Glutamatergic neuron (in vitro differentiated cells): ENCODE measurements at regions not wholly inside any gene's neighbourhood (a gene's known extent, or its start where the extent isn't known, plus 50 kb on each side); places are given as distances from the start of the nearest gene placed in this dataset.
A peak's percentile ranks its signal among the peaks of the same experiment; 100 is the strongest.

Experiments
- DNase-seq: peaks from one replicate; pipeline ENCODE4 v3.0.0; 2022
- H3K27ac Mint-ChIP-seq: one replicate; pipeline ENCODE4 v1.8.0; 2020; ENCODE audit warnings: mild to moderate bottlenecking, mixed read lengths, inconsistent platforms; ENCODE audit not compliant: unreplicated experiment
- H3K27me3 Mint-ChIP-seq: one replicate; pipeline ENCODE4 v1.8.0; 2020; ENCODE audit warnings: mild to moderate bottlenecking, moderate library complexity, mixed read lengths, inconsistent platforms; ENCODE audit not compliant: unreplicated experiment
- H3K36me3 Mint-ChIP-seq: one replicate; pipeline ENCODE4 v1.8.0; 2020; ENCODE audit warnings: mild to moderate bottlenecking, mixed read lengths, inconsistent platforms; ENCODE audit not compliant: unreplicated experiment
- H3K4me1 Mint-ChIP-seq: one replicate; pipeline ENCODE4 v1.8.0; 2020; ENCODE audit warnings: mild to moderate bottlenecking, low read depth, mixed read lengths, inconsistent platforms; ENCODE audit not compliant: unreplicated experiment
- H3K4me3 Mint-ChIP-seq: one replicate; pipeline ENCODE4 v1.8.0; 2020; ENCODE audit warnings: mild to moderate bottlenecking, mixed read lengths, inconsistent platforms; ENCODE audit not compliant: unreplicated experiment
- H3K9me3 Mint-ChIP-seq: one replicate; pipeline ENCODE4 v1.8.0; 2020; ENCODE audit warnings: mild to moderate bottlenecking, moderate library complexity, mixed read lengths, inconsistent platforms; ENCODE audit not compliant: unreplicated experiment
- TF ChIP-seq, protein P1 (sequence below): fragments of 200-600 bp; sonication (generic); IDR thresholded peaks from one replicate; pipeline ENCODE4 v1.5.0; 2021; ENCODE audit not compliant: partially characterized antibody, unreplicated experiment

DNA sequence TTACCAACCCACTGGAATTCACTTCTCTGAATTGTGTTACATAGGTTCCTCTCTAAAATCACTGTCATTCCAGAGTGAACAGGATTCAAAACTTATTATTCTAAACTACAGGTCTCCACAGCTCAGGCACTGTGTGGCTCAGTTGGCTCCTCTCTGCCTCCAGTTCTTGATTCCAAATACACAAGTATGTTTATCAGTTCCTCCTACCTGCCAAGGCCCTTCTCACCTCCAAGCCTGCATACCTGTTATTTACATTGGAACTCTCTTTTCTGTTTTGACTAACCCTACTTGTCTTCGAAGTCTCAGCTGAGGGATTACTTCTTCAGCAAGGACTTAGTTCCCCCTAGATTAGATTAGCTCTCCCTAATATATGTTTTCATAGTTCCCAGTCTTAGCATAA lies 397.6 kb upstream of the TMTC1 start:
- no peak for DNase-seq
- Mint-ChIP-seq H3K27me3 (peaks cover 5% of the 10 kb centered on the region), H3K4me3 (no peak overlapping the region), H3K9me3 (peaks cover 1% of the 10 kb centered on the region), H3K4me1 (no peaks in the 10 kb centered on the region), H3K36me3 (no peaks in the 10 kb centered on the region), H3K27ac (no peak overlapping the region)
- TF ChIP-seq, protein P1, sequence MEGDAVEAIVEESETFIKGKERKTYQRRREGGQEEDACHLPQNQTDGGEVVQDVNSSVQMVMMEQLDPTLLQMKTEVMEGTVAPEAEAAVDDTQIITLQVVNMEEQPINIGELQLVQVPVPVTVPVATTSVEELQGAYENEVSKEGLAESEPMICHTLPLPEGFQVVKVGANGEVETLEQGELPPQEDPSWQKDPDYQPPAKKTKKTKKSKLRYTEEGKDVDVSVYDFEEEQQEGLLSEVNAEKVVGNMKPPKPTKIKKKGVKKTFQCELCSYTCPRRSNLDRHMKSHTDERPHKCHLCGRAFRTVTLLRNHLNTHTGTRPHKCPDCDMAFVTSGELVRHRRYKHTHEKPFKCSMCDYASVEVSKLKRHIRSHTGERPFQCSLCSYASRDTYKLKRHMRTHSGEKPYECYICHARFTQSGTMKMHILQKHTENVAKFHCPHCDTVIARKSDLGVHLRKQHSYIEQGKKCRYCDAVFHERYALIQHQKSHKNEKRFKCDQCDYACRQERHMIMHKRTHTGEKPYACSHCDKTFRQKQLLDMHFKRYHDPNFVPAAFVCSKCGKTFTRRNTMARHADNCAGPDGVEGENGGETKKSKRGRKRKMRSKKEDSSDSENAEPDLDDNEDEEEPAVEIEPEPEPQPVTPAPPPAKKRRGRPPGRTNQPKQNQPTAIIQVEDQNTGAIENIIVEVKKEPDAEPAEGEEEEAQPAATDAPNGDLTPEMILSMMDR, result no peak

DNA sequence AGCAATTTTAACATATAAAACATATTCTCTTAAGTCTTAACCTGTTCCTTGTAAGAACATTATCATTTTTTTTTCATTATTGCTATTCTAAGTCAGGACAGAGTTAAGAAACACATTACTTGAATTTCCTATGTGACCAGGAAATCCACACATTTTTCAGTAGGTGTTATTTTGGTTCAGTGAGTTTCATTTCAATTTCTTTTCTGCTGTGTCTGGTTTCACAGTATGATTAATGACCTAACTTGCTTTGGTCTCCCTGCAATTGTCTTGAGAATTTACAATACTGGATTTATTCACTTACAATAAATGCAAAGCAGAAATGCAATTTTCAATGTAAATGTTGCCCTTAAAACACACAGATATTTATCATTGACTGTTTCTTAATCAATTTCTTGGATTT lies 396.9 kb upstream of the TMTC1 start:
- Mint-ChIP-seq H3K4me1 (no peaks in the 10 kb centered on the region), H3K9me3 (peaks cover 1% of the 10 kb centered on the region), H3K27me3 (peaks cover 5% of the 10 kb centered on the region), H3K4me3 (no peak overlapping the region), H3K36me3 (no peaks in the 10 kb centered on the region), H3K27ac (no peak overlapping the region)
- no peak for DNase-seq
- TF ChIP-seq, protein P1, result no peak

DNA sequence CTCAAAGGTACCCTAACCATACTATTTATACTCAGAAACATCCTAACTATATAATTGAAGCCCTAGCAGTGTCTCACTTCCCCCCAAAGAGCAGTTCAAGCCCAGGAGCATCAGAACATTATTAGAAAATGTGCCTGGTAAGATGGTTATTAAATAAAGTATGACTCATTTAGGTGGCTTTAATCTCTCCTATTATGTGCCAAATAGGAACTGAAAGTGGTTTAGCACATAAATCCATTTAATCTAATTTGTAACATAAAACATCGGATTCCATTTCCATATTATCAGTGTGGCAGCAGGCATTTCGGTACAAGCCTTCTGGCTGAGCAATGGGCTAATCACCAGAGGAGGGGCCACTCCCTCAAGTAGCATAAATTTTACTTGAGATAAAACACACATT lies 395.2 kb upstream of the TMTC1 start:
- H3K27me3 Mint-ChIP-seq, result peaks cover 5% of the 10 kb centered on the region
- no peak overlapping the region for H3K4me3 Mint-ChIP-seq
- peaks cover 1% of the 10 kb centered on the region for H3K9me3 Mint-ChIP-seq
- H3K36me3 Mint-ChIP-seq, result no peaks in the 10 kb centered on the region
- TF ChIP-seq, protein P1, result no peak
- H3K4me1 Mint-ChIP-seq, result no peaks in the 10 kb centered on the region
- H3K27ac Mint-ChIP-seq, result no peak overlapping the region
- no peak for DNase-seq

DNA sequence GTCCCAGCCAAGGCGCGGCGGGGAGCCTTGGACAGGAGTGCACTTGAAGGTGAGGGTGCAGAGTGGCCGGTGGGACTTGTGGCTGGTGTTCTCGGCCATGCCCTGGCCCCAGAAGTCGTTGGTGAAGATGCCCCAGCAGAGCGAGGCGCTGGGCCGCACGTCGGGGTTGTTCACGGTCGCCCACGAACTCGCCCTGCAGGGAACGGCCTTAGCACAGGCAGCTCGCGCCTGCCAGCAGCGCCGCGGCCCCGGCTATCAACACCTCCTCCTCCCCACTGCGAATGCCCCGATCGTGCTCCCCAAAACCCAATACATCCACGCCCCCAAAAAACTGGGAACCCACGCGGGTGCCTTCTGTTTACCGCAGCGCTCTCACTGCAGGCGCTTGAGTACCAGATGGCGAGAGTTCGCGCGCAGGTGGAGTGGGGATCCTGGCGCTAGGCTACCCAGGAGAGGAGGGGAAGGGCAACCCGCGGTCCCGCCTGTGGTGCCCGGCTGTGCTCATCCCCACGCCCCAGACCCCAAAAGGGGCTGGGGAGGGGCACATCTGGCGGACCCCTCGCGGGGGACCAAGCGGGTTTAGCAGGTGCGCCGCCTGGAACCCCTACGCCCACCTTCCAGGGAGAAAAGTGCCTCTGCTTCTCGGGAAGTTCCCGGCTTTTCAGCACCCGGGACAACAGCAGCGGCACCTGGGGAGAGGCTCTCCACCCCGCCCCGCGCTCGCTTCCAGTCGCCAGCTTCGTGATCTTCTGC lies 386.3 kb upstream of the TMTC1 start:
- DNase-seq, result peak; percentile 33
- Mint-ChIP-seq H3K27ac (no peak overlapping the region), H3K27me3 (peaks cover 3% of the 10 kb centered on the region), H3K36me3 (no peaks in the 10 kb centered on the region), H3K4me3 (peak overlapping the region; percentile 69), H3K9me3 (peaks cover 2% of the 10 kb centered on the region), H3K4me1 (no peaks in the 10 kb centered on the region)
- TF ChIP-seq, protein P1, result no peak

DNA sequence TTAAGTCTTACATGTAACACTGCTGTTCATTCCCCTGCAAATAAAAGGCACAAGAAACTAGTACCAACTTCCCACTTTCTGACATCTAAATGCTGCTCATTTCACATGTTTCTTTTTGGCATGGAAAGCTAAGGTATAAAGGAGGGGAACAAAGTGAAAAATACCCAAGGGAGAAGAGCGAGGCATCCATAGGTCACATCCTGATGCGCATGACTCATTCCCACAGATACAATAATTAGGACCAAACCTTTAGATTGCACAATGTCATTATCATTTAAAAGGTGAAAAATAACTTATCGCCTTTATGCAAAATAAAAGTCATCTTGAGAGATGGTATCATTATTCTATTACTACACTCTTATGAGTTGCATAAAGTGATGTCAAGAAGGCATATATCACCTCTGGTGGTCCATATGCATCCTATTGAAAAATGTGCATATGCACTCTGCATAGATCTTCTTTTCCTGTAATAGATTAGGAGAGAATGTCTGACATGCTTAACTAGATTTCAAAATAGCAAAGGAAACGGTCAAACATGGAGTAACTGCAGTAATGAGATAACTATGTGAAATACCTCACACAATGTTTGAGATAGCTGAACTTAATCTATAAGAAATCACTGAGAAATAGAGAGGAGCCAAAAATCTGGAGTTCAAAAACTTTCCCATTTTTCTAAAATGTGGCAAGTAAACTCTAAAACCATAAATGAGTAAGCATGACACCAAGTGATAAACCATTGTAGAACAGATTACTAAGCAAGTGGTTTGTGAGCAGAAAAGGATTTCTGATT lies 382.5 kb upstream of the TMTC1 start:
- H3K27me3 Mint-ChIP-seq, result peaks cover 1% of the 10 kb centered on the region
- no peaks in the 10 kb centered on the region for H3K36me3 Mint-ChIP-seq
- H3K4me1 Mint-ChIP-seq, result no peaks in the 10 kb centered on the region
- H3K4me3 Mint-ChIP-seq, result no peak overlapping the region
- DNase-seq, result no peak
- TF ChIP-seq, protein P1, result no peak
- H3K27ac Mint-ChIP-seq, result no peak overlapping the region
- H3K9me3 Mint-ChIP-seq, result peaks cover 2% of the 10 kb centered on the region
